Posterior vena cava (tissue), 2 donors: ENCODE measurements at regions not wholly inside any gene's neighbourhood (a gene's known extent, or its start where the extent isn't known, plus 50 kb on each side); places are given as distances from the start of the nearest gene placed in this dataset.

Source experiments
- DNase-seq: peaks from one replicate; pipeline ENCODE4 v3.0.0-alpha.2; 2020; ENCODE audit warnings: low spot score
- intact Hi-C, 2 donors: fragments of 100-400 bp; cut with DNase I; formaldehyde crosslinking; loops; one replicate each; pipeline versions ENCODE4 v1.14.1 to v1.14.2; 2022 to 2023
- donor health status: DM: yes; HTN: yes; CAD: no.
- donor health status: DM: yes; HTN: yes; CAD: no.

GRCh38 chr3:167899093-167899492 is 163.6 kb downstream of the SERPINI1 start:
- intact Hi-C loops = loop anchor here in 1 of 2 donors (10.0 kb wide), 1 partner anchor 504 kb away; no protein-coding TSS in a partner anchor
- no peak for DNase-seq

GRCh38 chr3:167898091-167898490 is 162.6 kb downstream of the SERPINI1 start:
- intact Hi-C loops = loop anchor here in 1 of 2 donors (10.0 kb wide), 1 partner anchor 503 kb away; no protein-coding TSS in a partner anchor
- no peak for DNase-seq

- DNase-seq = no peak
- intact Hi-C loops = loop anchor here in 1 of 2 donors (10.0 kb wide), 1 partner anchor 501 kb away; no protein-coding TSS in a partner anchor
These were observed 160.2 kb downstream of the SERPINI1 start for GRCh38 chr3:167895684-167896083.

GRCh38 chr3:167895178-167895577 is 159.7 kb downstream of the SERPINI1 start:
- DNase-seq = no peak
- intact Hi-C loops = loop anchor here in 1 of 2 donors (10.0 kb wide), 1 partner anchor 500 kb away; no protein-coding TSS in a partner anchor

- intact Hi-C loops = loop anchor here in 1 of 2 donors (5.0 to 10.0 kb wide), 2 partner anchors 410 to 497 kb away; no protein-coding TSS in a partner anchor
- no peak for DNase-seq
These were observed 156.7 kb downstream of the SERPINI1 start for GRCh38 chr3:167892205-167892604.

- DNase-seq = no peak
- intact Hi-C loops = loop anchor here in 1 of 2 donors (10.0 kb wide), 1 partner anchor 482 kb away; no protein-coding TSS in a partner anchor
These were observed 151.6 kb downstream of the SERPINI1 start for GRCh38 chr3:167887096-167887495.

- no peak for DNase-seq
- intact Hi-C loops = loop anchor here in 1 of 2 donors (10.0 kb wide), 1 partner anchor 482 kb away; no protein-coding TSS in a partner anchor
These were observed 151.2 kb downstream of the SERPINI1 start for GRCh38 chr3:167886690-167887089.

- intact Hi-C loops = loop anchor here in 1 of 2 donors (10.0 kb wide), 1 partner anchor 480 kb away; no protein-coding TSS in a partner anchor
- DNase-seq = no peak
These were observed 149.8 kb downstream of the SERPINI1 start for GRCh38 chr3:167885277-167885676.

GRCh38 chr3:167884481-167884880 is 149.0 kb downstream of the SERPINI1 start:
- DNase-seq = no peak
- intact Hi-C loops = loop anchor here in 1 of 2 donors (10.0 kb wide), 1 partner anchor 480 kb away; no protein-coding TSS in a partner anchor

- no peak for DNase-seq
- intact Hi-C loops = loop anchor here in 1 of 2 donors (10.0 kb wide), 1 partner anchor 479 kb away; no protein-coding TSS in a partner anchor
These were observed 147.9 kb downstream of the SERPINI1 start for GRCh38 chr3:167883452-167883851.

- DNase-seq = no peak
- intact Hi-C loops = loop anchor here in 1 of 2 donors (10.0 kb wide), 1 partner anchor 477 kb away; no protein-coding TSS in a partner anchor
These were observed 146.6 kb downstream of the SERPINI1 start for GRCh38 chr3:167882057-167882667.

- intact Hi-C loops = loop anchor here in 1 of 2 donors (10.0 kb wide), 1 partner anchor 475 kb away; no protein-coding TSS in a partner anchor
- DNase-seq = no peak
These were observed 144.7 kb downstream of the SERPINI1 start for GRCh38 chr3:167880183-167880582.

- no peak for DNase-seq
- intact Hi-C loops = loop anchor here in 1 of 2 donors (5.0 kb wide), 1 partner anchor 39 kb away; no protein-coding TSS in a partner anchor
These were observed 141.2 kb downstream of the SERPINI1 start for GRCh38 chr3:167876620-167877281.
